Lower leg skin (tissue), 4 donors: ENCODE measurements at regions not wholly inside any gene's neighbourhood (a gene's known extent, or its start where the extent isn't known, plus 50 kb on each side); places are given as distances from the start of the nearest gene placed in this dataset.

Experiments used
- DNase-seq, 2 donors: peaks; one replicate each; pipeline ENCODE4 v3.0.0-alpha.2; 2019; ENCODE audit warnings: low spot score in 2 of 2
- H3K4me3 ChIP-seq: fragments of 200-600 bp; sonication (generic); 2 replicates; pipeline ENCODE4 v1.5.1; 2017; ENCODE audit warnings: mild to moderate bottlenecking, low read depth; ENCODE audit not compliant: poor library complexity, severe bottlenecking
- CTCF ChIP-seq, 3 donors: fragments of 450-650 bp; IDR thresholded peaks; one replicate each; pipeline ENCODE4 v1.5.1; 2016; ENCODE audit warnings: antibody characterized with exemption in 3 of 3, mild to moderate bottlenecking in 3 of 3, moderate library complexity in 2 of 3
- POLR2A ChIP-seq, 2 donors: fragments of 450-650 bp; IDR thresholded peaks; one replicate each; pipeline ENCODE4 v1.6.1; 2016 to 2017; ENCODE audit warnings: antibody characterized with exemption in 2 of 2, mild to moderate bottlenecking in 1 of 2, moderate library complexity in 1 of 2
- WGBS, 2 donors: methylation state at CpG; one replicate each; pipeline ENCODE4 v1.1.5; 2018; 5-methylcytosine and 5-hydroxymethylcytosine counted together
- intact Hi-C: fragments of 100-400 bp; cut with DNase I; formaldehyde crosslinking; loops from one replicate; pipeline ENCODE4 v1.15.0; 2023; ENCODE audit warnings: low total_unique reads

- 36 to 40% methylated on average over 5 of the region's 5 CpGs for WGBS, 2 donors
- no peak overlapping the region for H3K4me3 ChIP-seq
- DNase-seq, result no peak
- TF ChIP-seq CTCF (IDR thresholded peaks at IDR 0.05) (no peak), POLR2A (IDR thresholded peaks at IDR 0.05) (no peak)
- intact Hi-C loops, result no loop called here
Observed at GRCh38 chr3:62926494-62926893, 51.3 kb upstream of the CADPS start.

GRCh38 chr3:62928256-62928655 lies 53.0 kb upstream of the CADPS start:
- 19 to 29% methylated on average over 1 of the region's 1 CpG for WGBS, 2 donors
- no peak for DNase-seq
- TF ChIP-seq CTCF (IDR thresholded peaks at IDR 0.05) (no peak), POLR2A (IDR thresholded peaks at IDR 0.05) (no peak)
- intact Hi-C loops, result no loop called here
- no peak overlapping the region for H3K4me3 ChIP-seq

- DNase-seq, result no peak
- intact Hi-C loops, result no loop called here
- no peak for TF ChIP-seq POLR2A (IDR thresholded peaks at IDR 0.05)
- TF ChIP-seq CTCF (IDR thresholded peaks at IDR 0.05), result no peak
- no peak overlapping the region for H3K4me3 ChIP-seq
Observed at GRCh38 chr3:62929771-62930170, 54.6 kb upstream of the CADPS start.

- no peak for DNase-seq
- intact Hi-C loops, result no loop called here
- TF ChIP-seq CTCF (IDR thresholded peaks at IDR 0.05) (no peak), POLR2A (IDR thresholded peaks at IDR 0.05) (no peak)
- 74 to 92% methylated on average over 1 of the region's 1 CpG for WGBS, 2 donors
- no peak overlapping the region for H3K4me3 ChIP-seq
Observed at GRCh38 chr3:62935793-62936192, 60.6 kb upstream of the CADPS start.

GRCh38 chr3:62936626-62937254 lies 61.5 kb upstream of the CADPS start:
- WGBS, 2 donors, result 79 to 85% methylated on average over 5 of the region's 5 CpGs
- intact Hi-C loops, result no loop called here
- no peak for TF ChIP-seq CTCF (IDR thresholded peaks at IDR 0.05)
- no peak for TF ChIP-seq POLR2A (IDR thresholded peaks at IDR 0.05)
- DNase-seq, result no peak
- no peak overlapping the region for H3K4me3 ChIP-seq

- WGBS, 2 donors, result 69 to 79% methylated on average over 2 of the region's 2 CpGs
- TF ChIP-seq CTCF (IDR thresholded peaks at IDR 0.05) (no peak), POLR2A (IDR thresholded peaks at IDR 0.05) (no peak)
Observed at GRCh38 chr3:62938583-62938982, 63.4 kb upstream of the CADPS start.

More at GRCh38 chr3:62938583-62938982, 63.4 kb upstream of the CADPS start:
- H3K4me3 ChIP-seq, result no peak overlapping the region
- intact Hi-C loops, result no loop called here
- DNase-seq, result no peak
